Fibroblast of skin of back (primary cell): ENCODE measurements at regions not wholly inside any gene's neighbourhood (a gene's known extent, or its start where the extent isn't known, plus 50 kb on each side); places are given as distances from the start of the nearest gene placed in this dataset.
"Not testable (repeated sequence)": the region's sequence is repeated elsewhere in the genome, so short reads cannot be mapped to it uniquely, and the experiment has no call there.

Experiments used
- DNase-seq: peaks from one replicate; pipeline ENCODE4 v3.0.0-alpha.2; 2013

DNA sequence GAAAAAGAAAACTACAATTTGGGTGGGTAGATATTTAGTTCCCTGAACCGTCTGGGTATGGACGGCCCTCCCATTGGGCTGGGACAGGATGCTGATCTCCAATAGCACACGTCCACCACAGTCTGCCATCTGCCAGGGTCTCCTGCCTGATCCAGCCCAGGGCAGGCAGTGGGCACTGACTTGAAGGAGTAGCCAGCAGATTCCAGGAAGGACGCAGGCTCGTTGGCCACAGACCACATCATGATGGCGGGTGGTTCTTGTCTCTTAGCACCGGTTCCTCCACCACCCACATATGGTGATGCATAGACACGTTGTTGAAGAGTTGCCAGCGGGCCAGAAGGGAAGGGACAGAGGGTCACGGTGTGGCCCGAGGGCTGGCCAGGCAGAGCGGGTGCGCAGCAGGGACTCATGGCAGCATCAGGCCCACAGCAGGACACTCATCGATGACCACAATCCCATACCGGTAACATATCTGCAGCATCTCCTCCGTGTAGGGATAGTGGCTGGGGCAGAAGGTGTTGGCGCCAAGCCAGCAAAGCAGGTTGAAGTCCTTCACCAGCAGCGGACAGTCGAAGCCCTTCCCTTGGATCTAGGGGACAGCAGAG is 155.8 kb upstream of the FAM174A start:
- DNase-seq = not testable (repeated sequence)

DNA sequence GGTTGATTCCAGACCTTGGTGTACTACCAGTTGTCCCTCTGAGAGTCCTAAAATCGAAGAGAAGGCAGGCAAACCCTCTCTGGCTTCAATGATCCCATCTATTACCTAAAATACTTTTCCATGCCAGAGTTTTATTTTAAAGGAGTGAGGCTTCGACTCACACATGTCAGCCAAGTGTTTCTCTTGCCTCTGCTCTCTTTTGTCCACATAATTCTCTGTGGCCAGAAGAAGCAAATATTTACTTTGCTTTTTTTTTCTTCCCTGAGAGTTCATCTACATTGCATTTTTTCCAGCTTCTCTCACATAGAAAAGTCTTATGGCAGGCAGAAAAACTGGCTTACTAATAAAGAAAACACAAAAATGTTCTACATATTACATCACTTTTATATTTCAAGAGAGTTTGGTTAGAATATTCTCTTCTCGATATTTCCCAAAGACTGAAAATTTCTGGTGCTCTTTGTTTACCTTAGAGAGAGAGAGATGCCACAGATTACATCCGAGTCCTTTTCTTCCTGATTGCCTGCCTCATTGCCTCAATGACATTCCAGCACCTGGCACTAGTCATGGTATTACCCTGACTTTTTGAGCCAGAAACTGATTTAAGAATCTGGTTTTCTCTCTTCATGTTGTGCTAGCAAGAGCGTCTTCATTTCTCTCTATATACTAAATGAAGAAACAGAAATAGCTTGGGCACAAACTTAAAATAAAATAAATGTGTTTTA is 170.3 kb upstream of the FAM174A start:
- DNase-seq = peak; percentile 33

DNA sequence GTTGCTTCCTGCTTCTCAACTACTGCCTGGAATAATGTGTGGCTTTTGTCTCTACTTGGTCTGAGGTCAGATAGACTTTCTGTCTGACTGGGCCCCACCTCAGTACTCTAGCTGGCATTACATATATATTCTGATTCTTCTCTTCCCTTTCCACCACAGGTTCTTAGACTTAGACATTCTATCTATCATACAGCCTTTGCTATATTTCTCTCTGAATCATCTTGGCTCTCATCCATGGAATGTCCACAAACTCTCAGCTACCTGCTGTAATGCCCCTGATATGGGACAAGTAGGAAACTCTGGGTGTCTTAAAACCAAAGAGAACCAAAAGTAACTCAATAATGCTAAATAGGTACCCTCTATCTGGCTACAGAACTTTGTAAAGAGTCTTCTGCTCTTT is 170.8 kb upstream of the FAM174A start:
- DNase-seq = not testable (repeated sequence)

DNA sequence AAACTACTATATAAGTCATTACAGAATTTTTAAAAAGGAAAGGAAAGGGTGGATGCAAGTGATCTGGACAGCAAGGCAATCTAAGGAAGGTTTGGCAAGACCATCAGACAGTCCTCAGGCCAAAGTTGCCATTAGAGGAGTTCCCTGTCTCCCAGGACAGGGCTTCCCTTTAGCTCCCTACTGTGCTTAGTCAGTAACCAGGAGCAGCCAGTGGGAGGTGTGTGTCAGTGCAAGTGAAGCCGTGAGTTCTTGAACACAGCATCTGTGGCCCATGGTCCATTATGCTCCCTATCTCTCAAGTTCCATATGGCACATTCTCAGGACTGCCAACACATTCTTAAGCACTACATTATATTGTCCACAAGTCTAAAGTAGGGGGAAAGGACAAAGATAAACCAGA is 175.2 kb upstream of the FAM174A start:
- not testable (repeated sequence) for DNase-seq

DNA sequence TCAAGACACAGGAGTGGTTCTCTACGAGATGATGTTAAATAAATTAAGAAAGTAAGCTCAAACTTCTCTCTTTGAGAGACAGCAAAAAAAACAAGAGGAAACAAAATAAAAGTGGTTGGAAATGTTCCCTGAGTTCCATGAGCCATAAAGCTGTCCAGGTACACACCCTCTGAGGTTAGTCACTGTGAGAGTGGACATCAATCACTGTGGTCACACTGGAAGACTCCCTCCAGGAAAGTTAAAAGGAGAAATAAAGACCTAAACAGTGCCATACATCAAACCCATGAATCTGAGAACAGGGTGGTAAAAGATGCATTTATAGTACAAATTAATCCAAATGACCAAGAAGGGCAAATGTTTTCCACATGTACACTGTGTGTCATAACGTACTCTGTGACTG is 188.9 kb upstream of the FAM174A start:
- DNase-seq = not testable (repeated sequence)

DNA sequence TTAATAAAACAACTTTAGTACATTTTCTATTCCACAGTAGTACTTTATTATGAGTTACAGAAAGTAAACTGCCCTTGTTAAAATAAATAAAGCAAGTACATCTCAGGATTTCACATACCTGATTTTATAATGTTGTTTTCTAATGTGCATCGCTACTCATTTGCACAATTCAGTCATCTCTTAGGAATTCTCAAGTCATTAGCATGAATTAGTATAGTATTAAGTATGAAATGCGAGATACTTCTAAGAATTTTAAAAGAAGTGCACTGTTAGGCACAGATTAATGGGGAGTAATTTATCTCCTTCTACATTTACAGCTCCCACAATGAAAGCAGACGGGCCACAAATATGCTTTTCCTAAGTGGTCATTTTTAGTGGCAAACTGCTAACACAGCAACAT is 193.7 kb upstream of the FAM174A start:
- DNase-seq = not testable (repeated sequence)

DNA sequence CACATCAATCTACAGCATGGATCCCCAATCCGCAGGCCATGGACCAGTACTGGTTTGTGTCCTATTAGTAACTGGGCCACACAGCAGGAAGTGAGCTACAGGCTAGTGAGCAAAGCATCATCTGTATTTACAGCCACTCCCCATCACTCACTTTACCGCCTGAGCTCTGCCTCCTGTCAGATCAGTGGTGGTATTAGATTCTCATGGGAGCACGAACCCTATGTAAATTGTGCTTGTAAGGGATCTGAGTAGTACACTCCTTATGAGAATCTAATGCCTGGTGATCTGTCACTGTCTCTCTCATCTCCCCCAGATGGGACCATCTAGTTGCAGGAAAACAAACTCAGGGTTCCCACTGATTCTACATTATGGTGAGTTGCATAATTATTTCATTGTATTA is 212.7 kb upstream of the FAM174A start:
- no peak for DNase-seq

DNA sequence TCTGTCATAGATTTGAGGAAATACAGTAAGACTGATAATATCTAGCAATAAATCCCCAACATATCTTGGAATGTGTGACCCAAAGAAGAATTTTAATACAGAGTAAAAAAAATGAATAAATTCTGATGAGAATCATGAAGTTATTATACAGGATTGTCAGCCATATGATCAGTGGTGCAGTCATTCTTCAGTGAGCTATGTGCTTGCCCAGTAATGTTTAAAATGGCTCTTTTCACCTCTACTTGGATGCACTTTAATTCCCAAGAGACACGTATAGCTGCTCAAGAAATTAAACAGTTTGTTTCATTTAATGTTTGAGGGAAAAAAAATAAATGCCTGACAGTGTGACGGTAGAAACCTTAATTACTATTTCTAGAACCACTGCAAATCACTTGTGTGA is 215.3 kb upstream of the FAM174A start:
- no peak for DNase-seq

DNA sequence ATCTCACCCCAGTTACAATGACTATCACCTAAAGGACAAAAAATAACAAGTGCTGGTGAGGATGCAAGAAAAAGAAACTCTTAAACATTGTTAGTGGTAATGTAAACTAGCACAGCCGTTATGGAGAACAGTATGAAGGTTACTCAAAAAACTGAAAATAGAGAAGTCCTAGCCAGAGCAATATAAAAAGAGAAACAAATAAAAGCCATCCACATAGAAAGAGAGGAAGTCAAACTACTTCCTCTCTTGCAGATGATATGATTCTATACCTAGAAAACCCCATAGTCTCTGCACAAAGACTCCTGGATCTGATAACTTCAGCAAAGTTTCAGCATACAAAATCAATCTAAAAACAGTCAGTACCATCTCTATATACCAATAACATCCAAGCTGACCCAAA is 221.5 kb upstream of the FAM174A start:
- no peak for DNase-seq

DNA sequence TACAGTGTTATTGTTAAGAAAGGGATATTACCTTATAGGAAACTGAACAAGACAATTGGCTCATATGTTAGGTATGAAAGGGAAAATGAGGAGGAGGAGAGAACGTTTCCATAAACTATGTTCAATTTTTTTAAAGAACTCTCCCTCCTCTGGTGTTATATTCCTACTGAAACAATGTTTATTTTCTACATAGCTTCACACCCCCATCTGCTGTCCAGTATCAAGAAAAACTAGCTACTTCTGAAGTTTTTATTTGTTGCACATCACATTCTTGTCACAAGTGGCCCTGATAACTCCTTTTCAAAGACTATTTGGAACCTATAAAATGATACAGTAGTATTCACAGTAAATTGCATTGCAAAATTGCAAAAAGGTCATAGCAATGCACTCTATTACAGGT is 223.4 kb upstream of the FAM174A start:
- DNase-seq = no peak

DNA sequence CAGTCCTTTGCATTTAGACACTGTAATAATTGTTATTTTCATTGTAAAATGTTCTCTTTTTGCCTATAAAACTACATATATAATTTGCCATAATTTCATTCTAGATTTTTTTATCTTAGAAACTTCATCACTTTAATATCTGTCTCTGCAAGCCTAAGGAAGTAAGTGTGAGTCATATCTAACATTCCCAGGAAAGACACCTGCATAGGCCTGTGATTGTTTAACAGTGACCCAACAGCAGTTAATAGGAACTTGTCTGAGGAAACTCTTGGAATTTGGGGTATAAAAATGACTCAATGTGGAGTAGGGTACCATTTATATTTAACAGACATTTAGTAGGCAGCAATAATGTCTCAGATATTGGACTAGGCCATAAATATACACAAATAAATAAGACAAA is 229.2 kb upstream of the FAM174A start:
- no peak for DNase-seq

DNA sequence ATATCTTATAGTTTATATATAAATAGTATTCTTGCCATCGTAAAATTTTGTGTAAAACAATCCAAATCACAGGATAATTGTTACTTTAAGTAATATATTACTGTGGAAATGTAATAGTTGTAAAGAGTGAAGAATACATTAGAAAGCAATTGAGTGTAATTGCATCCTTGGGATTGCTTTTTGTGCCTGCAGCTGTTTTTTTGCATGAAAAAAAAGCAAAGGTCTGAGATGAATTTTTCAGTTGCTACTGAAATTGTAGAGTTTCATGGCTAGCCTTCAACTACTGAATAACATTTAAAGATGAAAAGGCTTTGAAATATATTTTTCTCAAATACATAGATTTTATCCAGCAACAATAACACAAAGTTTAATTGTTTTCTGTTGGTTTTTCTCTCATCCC is 232.0 kb upstream of the FAM174A start:
- DNase-seq = no peak

DNA sequence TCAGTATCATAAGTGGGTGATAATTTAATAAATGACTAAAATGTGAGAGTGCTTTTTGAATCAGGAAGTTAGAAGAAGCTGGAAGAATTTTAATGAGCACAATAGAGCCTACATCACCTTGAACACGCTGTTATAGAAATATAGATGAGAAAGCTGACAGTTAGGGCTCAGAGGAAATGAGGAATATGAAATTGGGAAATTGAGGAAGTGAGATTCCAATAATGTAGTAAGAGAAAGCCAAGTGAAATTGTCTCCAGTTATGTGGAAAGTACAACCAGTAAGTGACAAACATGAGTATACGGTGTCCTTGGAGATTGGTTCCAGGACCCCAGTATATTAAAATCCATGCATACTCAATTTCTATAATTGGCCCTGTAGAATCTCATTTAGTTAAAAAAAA is 235.9 kb upstream of the FAM174A start:
- no peak for DNase-seq

DNA sequence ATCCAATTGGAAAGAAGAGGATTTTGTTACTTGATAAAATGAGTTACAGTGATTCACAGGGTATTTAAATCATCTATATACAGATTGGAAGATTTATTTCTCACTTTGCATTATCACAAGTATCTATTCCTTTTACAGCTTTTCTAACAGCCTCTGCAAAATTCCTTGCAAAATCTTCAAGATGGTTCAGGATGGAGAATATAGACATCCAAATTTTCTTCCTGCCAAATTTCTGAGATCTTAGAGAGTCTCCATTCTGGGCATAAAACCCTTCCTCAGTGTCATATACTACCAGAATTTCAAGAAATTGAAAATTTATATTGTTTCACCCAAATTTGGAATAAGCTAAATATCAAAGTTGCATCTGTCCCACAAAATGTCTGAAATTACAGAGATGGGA is 259.1 kb upstream of the FAM174A start:
- no peak for DNase-seq

DNA sequence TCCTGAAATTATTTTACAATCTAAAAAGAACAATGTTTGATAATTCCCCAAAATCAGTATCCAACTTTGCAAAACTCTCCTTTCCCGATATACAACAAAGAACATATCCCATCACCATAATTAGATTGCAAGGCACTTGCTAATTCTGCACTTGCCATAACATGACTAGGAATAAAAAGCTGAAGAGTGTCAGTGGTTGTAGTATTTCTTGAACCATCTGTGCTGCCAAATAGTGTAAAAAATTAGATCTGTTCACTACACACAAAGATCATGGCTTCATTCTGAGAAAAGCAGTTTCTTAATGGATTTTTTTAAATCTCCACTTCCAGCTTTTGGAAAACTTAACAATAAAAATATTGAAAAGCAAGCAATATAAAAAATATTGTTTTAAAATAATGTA is 259.5 kb upstream of the FAM174A start:
- no peak for DNase-seq

DNA sequence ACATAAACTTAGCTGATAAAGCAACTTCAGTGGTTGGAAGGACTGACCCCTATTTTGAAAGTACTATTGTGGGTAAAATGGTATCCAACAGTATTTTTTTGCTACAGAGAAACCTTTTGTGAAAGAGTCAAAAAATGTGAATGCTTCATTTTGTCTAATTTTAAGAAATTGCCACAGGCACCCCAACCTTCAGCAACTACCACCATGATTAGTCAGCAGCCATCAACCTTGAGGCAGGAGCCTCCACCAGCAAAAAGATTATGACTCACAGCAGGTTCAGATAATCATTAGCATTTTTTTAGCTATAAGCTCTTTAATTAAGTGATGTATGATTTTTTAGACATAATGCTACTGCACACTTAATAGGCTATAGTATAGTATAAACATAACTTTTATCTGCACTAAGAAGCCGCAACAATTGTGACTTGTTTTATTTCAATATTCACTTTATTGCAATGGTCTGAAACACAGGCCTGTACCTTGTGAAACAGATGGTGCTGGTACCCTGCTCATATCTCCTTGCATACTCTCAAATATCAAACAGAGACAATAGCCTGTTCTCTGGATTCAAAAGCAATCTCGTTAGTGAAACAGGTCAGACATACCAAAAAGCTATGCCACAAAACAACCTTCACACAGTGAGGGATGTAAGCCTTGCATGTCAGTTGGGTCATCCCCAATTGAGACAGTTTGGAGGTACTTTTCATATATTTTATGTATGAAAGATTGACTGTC is 261.2 kb upstream of the FAM174A start:
- no peak for DNase-seq

DNA sequence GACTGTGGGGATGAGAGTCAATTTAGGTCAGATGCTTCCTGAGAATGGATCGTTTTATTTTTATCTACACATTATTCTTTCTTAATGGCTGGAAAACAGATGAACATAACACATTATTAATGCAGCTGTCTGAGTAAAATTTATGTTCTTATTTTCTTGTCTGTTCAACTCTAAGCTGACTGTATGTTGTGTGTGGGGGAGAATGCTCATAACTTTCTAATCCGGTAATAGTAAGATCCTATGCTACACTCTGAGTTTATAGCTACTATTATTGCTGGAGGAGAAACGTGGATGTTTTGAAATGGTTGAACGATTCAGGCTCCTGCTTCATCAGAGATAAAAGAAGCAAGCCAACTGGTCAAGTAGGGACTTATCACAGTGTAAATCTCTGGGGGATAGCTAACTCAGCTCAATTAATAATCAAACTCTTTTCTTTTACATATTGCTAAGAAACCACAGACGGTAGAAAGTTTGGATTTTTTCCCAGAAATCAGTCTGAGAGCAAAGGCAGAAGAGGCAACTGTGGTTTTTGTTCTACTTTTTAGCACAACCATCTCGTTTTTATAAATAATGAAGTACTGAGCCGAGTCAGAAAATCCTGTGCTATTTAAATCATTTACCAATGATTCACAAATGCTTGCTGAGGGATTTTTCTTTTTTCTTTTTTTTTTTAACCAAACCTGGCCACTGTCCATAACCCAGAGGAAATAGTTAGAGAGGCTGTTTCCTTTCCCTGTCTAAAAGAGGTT is 265.0 kb upstream of the FAM174A start:
- peak; percentile 2 for DNase-seq

DNA sequence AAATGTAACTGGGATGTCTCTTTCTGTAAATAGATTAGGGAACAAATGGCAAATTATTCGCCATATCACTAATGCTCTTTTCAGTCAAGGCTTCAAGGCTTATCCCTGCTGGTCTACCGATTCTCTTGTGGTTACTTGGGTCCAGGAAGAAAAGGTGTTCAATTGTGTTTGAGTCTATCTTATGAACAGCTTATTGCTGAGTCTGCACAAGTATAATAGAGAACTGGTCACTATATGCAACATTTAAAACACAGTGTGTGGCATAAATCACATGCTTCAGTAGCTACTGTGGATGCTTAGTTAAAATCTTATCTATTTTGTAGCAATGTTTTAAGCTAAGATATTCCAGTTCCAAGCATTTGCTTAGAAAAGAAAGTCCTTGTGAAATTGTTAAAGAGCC is 274.2 kb upstream of the FAM174A start:
- no peak for DNase-seq

DNA sequence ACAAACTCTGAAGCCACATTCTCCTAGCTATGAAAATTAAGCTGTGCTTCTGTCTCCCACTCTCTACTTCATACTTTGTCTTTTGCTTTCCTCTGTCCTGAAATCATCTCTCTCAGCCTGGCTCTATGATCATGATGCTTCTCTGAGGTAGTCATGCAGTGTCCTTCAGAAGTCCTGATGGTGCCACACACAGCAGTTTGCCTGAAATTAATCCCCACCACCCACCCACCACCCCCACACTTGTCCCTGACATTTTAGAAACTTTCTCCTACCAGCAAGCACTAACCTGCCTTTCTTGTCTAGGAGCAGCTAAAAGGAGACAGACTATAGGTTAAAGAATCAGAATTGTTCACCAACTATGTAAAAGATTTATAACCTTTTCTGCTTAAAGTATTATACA is 282.2 kb upstream of the FAM174A start:
- no peak for DNase-seq

DNA sequence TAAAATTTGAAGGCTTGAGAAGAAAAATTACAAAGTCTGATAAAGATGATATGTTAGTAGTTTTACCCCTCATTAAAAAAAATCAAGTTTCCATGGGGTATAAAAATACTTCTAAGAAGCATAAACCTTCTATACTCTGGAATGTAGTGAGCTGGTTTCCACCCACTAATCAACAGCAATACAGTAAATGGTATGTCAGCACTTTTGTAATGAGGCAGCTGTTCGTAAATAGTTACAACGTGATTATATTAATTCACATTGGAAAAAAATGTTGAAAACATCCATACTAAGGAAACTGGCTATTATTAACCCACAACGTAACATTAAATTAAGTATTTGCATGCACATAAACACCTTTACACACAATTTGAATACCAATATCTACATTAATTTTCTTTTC is 283.1 kb upstream of the FAM174A start:
- no peak for DNase-seq

DNA sequence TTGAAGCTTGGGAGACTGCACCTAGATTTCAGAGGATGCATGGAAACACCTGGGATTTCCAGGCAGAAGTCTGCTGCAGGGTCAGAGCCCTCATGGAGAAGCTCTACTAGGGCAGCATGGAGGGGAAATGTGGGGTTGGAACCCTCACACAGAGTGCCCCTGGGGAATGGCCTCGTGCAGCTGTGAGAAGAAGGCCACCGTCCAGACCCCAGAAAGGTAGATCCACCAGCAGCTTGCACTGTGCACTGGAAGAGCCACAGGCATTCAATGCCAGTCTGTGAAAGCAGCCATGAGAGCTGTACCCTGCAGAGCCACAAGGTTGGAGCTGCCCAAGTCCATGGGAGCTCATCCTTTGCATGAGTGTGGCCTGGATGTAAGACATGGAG is 285.3 kb upstream of the FAM174A start:
- no peak for DNase-seq

DNA sequence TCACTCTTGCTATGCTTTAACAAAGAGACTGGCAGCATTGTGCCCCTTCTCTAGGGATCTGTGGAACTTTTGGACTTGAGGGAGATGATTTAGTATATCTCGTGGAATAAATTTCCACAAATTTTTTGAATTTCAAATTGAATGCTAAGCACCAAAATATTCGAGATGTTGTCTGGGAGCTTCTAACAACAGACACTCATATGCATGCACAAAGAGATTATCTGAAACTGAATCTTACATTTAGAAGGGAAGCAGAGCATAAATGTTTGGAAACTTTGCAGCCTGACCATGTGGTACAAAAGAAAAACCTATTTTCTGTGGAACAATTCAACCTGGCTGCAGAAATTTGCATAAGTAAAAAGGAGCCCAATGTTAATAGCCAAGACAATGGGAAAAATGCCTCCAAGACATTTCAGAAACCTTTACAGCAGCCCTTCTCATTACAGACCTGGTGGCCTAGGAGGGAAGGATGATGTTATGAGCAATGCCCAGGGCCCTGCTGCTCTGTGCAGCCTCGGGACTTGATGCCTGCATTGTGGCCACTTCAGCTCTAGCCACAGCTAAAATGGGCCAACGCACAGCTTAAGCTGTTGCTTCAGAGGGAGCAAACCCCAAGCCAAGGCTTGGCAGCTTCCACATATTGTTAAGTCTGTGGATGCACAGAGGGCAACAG is 285.8 kb upstream of the FAM174A start:
- DNase-seq = no peak

DNA sequence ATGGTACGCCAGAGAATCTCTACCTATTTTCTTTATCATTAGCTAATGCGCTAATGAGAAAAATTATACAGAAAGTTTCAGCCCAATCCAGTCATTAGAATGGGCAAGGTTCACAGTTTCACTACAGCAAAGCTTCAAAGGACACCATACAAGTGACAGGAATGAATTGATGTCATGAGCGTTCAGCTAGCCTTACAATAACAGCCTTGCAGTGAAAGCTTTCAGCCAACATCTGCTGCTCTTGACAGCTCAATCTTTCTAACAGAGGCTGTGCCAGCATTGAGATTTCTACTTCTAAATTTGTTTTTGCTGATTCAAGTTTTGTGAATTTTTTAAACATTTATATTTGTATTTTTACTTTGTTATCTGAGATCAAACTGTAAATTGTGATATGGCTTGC is 302.4 kb upstream of the FAM174A start:
- DNase-seq = no peak
